ENCODE measurements at regions not wholly inside any gene's neighbourhood (a gene's known extent, or its start where the extent isn't known, plus 50 kb on each side); places are given as distances from the start of the nearest gene placed in this dataset.

- no peak for ATAC-seq
Observed at GRCh38 chr20:50344232-50345071, 153.8 kb downstream of the CEBPB start.

GRCh38 chr20:50345712-50346373 is 155.2 kb downstream of the CEBPB start:
- no peak for ATAC-seq

GRCh38 chr20:50346374-50347283 is 156.0 kb downstream of the CEBPB start:
- no peak for ATAC-seq

- ATAC-seq = no peak
Observed at GRCh38 chr20:50347284-50348063, 156.8 kb downstream of the CEBPB start.

- ATAC-seq = no peak
Observed at GRCh38 chr20:50348096-50348495, 157.5 kb downstream of the CEBPB start.

DNA sequence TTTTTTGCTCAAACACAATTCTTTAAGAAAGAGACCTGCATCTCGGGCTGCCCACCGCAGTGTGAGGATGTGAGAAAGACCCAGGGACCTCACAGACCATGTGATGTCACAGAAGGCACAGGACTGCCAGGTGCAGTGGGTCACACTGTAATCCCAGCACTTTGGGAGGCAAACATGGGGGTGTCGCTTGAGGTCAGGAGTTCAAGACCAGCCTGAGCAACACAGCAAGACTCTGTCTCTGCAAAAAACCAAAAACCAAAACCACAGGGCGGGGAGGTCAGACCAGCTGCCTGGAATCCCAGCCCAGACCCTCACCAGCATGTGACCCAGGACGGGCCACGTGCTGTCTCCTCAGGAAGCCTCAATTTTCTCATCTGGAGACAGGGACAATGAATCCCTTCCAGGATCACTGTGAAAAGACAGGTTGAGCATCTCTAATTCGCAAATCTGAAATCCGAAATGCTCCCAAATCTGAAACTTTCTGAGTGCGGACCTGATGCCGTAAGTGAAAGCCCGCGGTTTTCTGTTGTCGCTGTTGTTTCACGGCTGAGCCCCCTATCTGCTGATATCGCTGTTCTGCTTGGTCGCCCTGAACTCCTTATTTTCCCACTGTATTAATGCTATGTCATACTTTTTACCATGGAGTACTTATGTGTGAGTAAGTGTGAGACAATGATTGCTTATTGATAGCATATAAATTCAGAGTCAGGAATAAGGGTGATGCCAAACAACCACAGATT is 159.5 kb upstream of the PTPN1 start:
- no peak for ATAC-seq

GRCh38 chr20:50351541-50351940 is 158.6 kb upstream of the PTPN1 start:
- no peak for ATAC-seq

DNA sequence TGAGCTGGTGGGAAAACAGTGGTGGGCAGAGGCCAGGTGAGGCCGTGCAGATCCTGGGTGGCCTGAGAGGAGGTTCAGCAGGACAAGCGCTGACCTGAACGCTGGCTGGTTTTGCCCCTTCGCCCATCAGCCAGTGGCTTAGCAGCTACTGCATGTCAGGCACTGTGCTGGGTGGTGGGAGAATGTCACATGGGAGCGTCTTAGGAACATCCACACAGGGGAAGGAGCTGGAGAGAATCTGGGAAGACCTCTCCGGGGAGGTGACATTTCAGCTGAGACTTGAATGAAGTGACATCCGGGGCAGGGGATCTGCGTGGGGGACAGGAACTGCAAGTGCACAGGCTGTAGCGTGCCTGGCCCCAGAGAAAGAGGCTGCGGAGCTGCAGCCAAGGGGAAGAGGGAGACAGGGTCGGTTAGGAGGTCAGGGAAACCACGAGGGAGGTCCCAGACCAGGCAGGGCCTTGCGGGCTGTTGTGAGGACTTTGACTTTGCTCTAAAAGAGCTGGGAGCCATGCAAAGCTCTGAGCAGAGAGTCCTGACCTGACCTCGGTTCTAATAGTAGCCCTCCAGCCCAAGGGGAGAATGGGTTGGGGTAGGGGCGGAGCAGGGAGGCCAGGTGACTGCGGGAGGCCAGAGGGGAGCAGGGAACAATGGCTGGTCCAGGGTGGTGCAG is 156.8 kb upstream of the PTPN1 start:
- ATAC-seq = no peak

DNA sequence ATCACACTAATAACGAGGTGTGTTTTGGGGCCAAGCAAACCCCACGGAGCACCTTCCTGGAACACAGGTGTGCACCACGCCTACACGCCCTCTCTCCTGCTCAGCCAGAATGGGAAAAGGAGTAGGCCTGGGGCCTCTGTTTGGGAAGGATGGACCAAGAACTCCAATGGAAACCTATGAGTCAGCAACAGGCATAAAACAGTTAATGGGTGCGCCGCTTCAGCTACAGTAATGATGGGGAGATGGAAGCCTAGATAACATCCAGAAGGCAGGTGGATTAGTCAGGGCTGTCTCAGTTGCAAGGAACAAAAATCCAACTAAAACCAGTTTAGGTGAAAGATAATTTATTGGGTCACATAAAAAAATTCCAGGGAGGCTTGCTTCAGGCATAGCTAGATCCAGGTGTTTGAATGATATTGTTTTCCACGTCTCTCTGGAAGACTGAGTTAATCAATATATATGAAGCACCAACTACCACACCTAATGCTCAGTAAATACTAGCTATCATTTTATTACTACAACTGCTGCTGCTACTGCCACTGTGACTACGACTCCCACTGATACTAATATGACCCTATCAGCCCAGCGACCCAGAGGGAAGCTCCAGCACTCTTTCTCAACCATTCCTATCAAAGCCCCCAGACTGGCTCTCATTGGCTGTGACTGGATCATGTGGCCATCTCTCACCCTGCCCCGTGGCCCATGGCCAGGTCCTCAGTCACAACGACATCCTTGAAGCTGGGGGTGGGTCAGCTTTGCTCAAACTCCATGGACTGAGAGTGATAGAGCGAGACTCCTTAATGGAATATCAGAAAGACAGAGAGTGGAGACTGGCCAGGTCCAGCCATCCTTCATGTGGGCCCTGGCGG is 155.2 kb upstream of the PTPN1 start:
- ATAC-seq = no peak

DNA sequence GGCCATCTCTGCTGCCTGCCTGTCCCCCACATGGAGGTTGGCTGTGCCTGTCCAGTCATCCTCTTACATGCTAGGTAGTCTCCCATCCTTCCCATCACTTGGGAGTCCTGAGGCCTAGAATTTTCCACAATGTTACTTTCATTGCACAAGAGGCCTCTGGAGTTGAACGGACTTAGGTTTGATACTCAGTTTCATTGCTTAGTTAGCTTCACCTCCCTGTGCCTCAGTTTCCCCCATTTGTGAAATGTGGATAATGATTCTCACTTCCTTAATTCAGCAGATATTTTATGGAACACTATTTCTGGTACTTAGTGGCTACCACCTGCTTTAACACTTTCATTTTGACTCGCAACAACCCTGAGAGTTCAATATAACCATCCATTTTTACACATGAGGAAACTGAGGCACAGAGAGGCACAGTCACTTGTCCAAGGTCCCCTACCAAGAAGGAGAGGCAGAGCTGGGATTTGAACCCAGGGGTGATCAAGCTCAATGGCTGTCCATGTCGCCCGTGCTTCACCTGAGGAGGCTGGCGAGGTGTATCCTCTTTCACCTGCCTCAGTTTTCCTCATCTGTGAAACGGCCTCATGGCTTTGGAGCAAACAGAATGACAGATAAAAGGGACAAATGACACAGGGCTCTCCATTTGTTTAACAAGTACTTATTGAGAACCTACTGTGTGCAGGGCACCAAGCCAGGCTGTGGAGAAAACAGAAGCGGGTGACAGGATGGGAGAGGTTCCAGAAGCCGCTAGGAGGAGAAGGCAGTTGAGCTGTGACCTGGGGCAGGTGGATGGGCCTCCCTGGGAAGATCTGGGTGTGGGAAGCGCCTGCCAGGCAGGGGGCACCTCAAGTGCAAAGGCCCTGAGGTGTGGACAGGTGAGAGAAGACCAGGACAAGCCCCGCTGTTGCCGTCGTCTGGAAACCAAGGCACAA is 154.3 kb upstream of the PTPN1 start:
- no peak for ATAC-seq

DNA sequence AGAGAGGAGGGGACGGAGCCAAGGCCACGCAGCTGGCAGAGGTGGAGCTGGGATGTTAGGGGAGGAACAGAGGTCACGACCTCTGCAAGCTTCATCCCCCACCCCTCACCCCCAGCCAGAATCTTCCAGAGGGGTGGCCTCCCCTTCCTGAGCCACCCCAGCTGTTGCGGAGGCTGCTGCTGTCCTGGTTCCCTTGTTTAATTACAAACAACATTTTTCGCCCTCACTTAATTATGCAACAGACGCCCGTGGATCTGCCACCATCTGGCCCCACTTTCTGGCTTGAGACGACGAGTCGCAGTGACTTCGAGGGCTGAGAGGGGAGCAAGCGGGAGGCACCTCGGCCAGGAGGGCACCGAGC is 153.7 kb upstream of the PTPN1 start:
- no peak for ATAC-seq

- no peak for ATAC-seq
Observed at GRCh38 chr20:50356962-50357782, 153.0 kb upstream of the PTPN1 start.

DNA sequence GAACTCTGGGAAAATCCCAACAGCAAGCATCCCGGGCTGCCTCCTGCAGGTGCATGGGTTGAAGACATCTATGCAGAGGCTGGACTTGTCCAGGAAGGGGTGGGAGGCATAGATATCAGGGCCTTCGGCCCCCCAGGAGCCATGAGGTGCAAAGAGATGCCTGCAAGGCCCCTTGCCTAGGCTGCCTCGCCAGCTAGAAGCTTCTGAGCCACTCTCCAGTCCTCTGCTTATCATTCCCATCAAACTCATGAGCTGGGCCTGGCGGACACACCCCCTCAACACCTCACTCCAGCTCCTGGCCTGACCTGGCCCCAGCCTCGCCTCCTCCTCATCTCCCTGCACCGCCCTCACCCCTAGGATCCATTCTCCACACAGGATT is 152.4 kb upstream of the PTPN1 start:
- ATAC-seq = no peak

DNA sequence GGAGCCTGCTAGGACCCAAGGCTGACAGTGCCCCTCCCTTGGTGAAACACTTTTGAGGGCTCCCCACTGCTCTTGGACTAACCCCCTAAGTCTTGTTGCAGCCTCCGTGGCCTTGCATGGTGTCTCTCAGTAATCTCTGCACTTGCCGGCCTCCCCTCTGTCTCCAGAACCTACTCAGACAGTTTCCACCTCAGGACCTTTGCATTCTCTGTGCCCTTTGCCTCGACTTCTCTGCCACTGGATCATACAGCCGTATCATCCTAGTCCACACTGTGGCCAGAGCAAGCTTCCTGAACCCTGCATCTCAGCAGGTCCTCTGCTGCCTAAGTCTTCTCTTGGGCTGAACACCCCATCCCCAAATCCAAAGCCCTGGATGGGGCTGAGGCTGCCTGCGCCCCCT is 152.0 kb upstream of the PTPN1 start:
- no peak for ATAC-seq

DNA sequence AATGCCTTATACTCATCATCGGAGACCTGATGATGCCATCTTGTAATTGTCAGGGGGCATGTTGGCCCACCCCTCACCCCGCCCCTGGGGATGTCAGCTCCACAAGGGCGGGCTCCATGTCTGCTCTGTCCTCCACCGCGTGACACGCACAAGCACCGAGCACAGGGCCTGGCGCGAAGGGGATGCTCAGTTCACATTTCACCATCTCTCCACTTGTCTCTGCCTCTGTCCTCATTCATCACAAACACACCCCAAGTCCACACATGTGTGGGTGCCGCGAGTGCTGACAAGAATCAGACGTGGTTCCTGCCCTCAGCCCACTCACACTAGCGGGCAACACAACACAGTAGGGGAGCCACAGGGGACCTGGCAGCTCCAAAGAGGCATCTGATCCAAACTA is 151.2 kb upstream of the PTPN1 start:
- ATAC-seq = no peak

DNA sequence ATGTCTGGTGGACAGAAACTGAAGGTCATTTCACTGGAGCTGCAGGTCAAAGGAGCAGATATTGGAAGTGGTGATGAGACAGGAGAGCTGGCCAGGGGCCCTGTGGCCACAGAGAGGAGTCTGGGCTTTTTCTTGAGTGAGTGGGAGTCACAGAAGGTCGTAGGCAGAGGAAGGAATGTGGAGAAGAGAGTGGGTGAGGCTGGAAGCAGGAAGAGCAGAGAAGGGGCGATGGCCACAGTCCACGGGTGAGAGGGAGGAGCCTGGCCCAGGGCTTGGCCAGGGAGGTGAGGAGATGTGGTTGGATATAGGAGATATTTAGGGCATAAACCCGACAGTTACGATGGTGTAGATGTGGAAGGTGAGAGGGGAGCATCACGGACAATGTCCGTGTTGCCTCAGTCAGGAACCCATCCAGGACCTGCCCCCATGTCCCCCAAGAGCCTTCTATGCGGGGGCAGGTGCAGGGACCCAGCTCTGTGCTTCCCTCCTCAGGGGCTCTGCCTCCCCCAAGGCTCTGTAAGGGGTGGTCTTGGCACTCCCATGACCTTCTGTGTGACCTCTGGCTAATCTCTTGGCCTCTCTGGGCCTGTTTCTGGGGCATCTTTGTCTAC is 150.5 kb upstream of the PTPN1 start:
- no peak for ATAC-seq

GRCh38 chr20:50360218-50360672 is 149.9 kb upstream of the PTPN1 start:
- ATAC-seq = no peak

GRCh38 chr20:50360921-50361320 is 149.3 kb upstream of the PTPN1 start:
- no peak for ATAC-seq

All from activated CD4-positive, CD25-positive, alpha-beta regulatory T cell treated with anti-CD3 and anti-CD28 coated beads, Interleukin-2, amount 50 U/mL, for 24 hours (primary cell).